ENCODE measurements at regions not wholly inside any gene's neighbourhood (a gene's known extent, or its start where the extent isn't known, plus 50 kb on each side); places are given as distances from the start of the nearest gene placed in this dataset.
A peak's percentile ranks its signal among the peaks of the same experiment; 100 is the strongest.
"Not testable (repeated sequence)": the region's sequence is repeated elsewhere in the genome, so short reads cannot be mapped to it uniquely, and the experiment has no call there.

- no peaks in the 10 kb centered on the region for H3K27me3 ChIP-seq (ENCODE audit: insufficient read depth, low read length)
- H3K4me1 ChIP-seq (ENCODE audit: insufficient read depth, low read length): no peaks in the 10 kb centered on the region
- H3K9me3 ChIP-seq (ENCODE audit: low read length): no peaks in the 10 kb centered on the region
- no peak overlapping the region for H2AFZ ChIP-seq (ENCODE audit: low read depth, low read length)
- no peak overlapping the region for H3K4me3 ChIP-seq (ENCODE audit: low read length)
- no peaks in the 10 kb centered on the region for H3K36me3 ChIP-seq (ENCODE audit: insufficient read depth, low read length)
Measured at GRCh38 chr5:120159155-120159554, 304.9 kb upstream of the PRR16 start.

GRCh38 chr5:120160124-120160895, 303.8 kb upstream of the PRR16 start:
- no peaks in the 10 kb centered on the region for H3K4me1 ChIP-seq (ENCODE audit: insufficient read depth, low read length)
- no peaks in the 10 kb centered on the region for H3K36me3 ChIP-seq (ENCODE audit: insufficient read depth, low read length)
- no peaks in the 10 kb centered on the region for H3K9me3 ChIP-seq (ENCODE audit: low read length)
- no peaks in the 10 kb centered on the region for H3K27me3 ChIP-seq (ENCODE audit: insufficient read depth, low read length)
- no peak overlapping the region for H2AFZ ChIP-seq (ENCODE audit: low read depth, low read length)
- H3K4me3 ChIP-seq (ENCODE audit: low read length): no peak overlapping the region

- H3K4me3 ChIP-seq (ENCODE audit: low read length): no peak overlapping the region
- no peaks in the 10 kb centered on the region for H3K36me3 ChIP-seq (ENCODE audit: insufficient read depth, low read length)
- H2AFZ ChIP-seq (ENCODE audit: low read depth, low read length): no peak overlapping the region
- no peaks in the 10 kb centered on the region for H3K9me3 ChIP-seq (ENCODE audit: low read length)
- no peaks in the 10 kb centered on the region for H3K27me3 ChIP-seq (ENCODE audit: insufficient read depth, low read length)
- H3K4me1 ChIP-seq (ENCODE audit: insufficient read depth, low read length): no peaks in the 10 kb centered on the region
Measured at GRCh38 chr5:120162321-120162720, 301.8 kb upstream of the PRR16 start.

GRCh38 chr5:120164037-120164436, 300.1 kb upstream of the PRR16 start:
- Histone ChIP-seq H3K36me3 (ENCODE audit: insufficient read depth, low read length) (no peaks in the 10 kb centered on the region), H3K4me3 (ENCODE audit: low read length) (no peak overlapping the region)

GRCh38 chr5:120164986-120165385, 299.1 kb upstream of the PRR16 start:
- H3K36me3 ChIP-seq (ENCODE audit: insufficient read depth, low read length): no peaks in the 10 kb centered on the region
- no peaks in the 10 kb centered on the region for H3K27me3 ChIP-seq (ENCODE audit: insufficient read depth, low read length)
- no peaks in the 10 kb centered on the region for H3K9me3 ChIP-seq (ENCODE audit: low read length)
- no peaks in the 10 kb centered on the region for H3K4me1 ChIP-seq (ENCODE audit: insufficient read depth, low read length)
- H3K4me3 ChIP-seq (ENCODE audit: low read length): no peak overlapping the region
- no peak overlapping the region for H2AFZ ChIP-seq (ENCODE audit: low read depth, low read length)

More at GRCh38 chr5:120164037-120164436, 300.1 kb upstream of the PRR16 start:
- Histone ChIP-seq H3K27me3 (ENCODE audit: insufficient read depth, low read length) (no peaks in the 10 kb centered on the region), H3K4me1 (ENCODE audit: insufficient read depth, low read length) (no peaks in the 10 kb centered on the region), H2AFZ (ENCODE audit: low read depth, low read length) (no peak overlapping the region), H3K9me3 (ENCODE audit: low read length) (no peaks in the 10 kb centered on the region)

- Histone ChIP-seq H2AFZ (ENCODE audit: low read depth, low read length) (no peak overlapping the region), H3K4me1 (ENCODE audit: insufficient read depth, low read length) (no peaks in the 10 kb centered on the region), H3K9me3 (ENCODE audit: low read length) (no peaks in the 10 kb centered on the region)
Measured at GRCh38 chr5:120173125-120173524, 291.0 kb upstream of the PRR16 start.

GRCh38 chr5:120174089-120174488, 290.0 kb upstream of the PRR16 start:
- Histone ChIP-seq H3K9me3 (ENCODE audit: low read length) (no peaks in the 10 kb centered on the region), H3K27me3 (ENCODE audit: insufficient read depth, low read length) (no peaks in the 10 kb centered on the region), H3K36me3 (ENCODE audit: insufficient read depth, low read length) (no peaks in the 10 kb centered on the region), H3K4me3 (ENCODE audit: low read length) (no peak overlapping the region), H2AFZ (ENCODE audit: low read depth, low read length) (no peak overlapping the region), H3K4me1 (ENCODE audit: insufficient read depth, low read length) (no peaks in the 10 kb centered on the region)

More at GRCh38 chr5:120173125-120173524, 291.0 kb upstream of the PRR16 start:
- H3K4me3 ChIP-seq (ENCODE audit: low read length): no peak overlapping the region
- H3K27me3 ChIP-seq (ENCODE audit: insufficient read depth, low read length): no peaks in the 10 kb centered on the region
- no peaks in the 10 kb centered on the region for H3K36me3 ChIP-seq (ENCODE audit: insufficient read depth, low read length)

GRCh38 chr5:120181238-120181637, 282.9 kb upstream of the PRR16 start:
- H2AFZ ChIP-seq (ENCODE audit: low read depth, low read length); H3K27me3 ChIP-seq (ENCODE audit: insufficient read depth, low read length); H3K9me3 ChIP-seq (ENCODE audit: low read length); H3K4me1 ChIP-seq (ENCODE audit: insufficient read depth, low read length); H3K36me3 ChIP-seq (ENCODE audit: insufficient read depth, low read length); H3K4me3 ChIP-seq (ENCODE audit: low read length): not testable (repeated sequence)

- not testable (repeated sequence) for H3K36me3 ChIP-seq (ENCODE audit: insufficient read depth, low read length); H3K4me1 ChIP-seq (ENCODE audit: insufficient read depth, low read length); H3K9me3 ChIP-seq (ENCODE audit: low read length); H3K4me3 ChIP-seq (ENCODE audit: low read length); H3K27me3 ChIP-seq (ENCODE audit: insufficient read depth, low read length); H2AFZ ChIP-seq (ENCODE audit: low read depth, low read length)
Measured at GRCh38 chr5:120194650-120195049, 269.4 kb upstream of the PRR16 start.

GRCh38 chr5:120199559-120199958, 264.5 kb upstream of the PRR16 start:
- no peaks in the 10 kb centered on the region for H3K4me1 ChIP-seq (ENCODE audit: insufficient read depth, low read length)
- H3K27me3 ChIP-seq (ENCODE audit: insufficient read depth, low read length): no peaks in the 10 kb centered on the region
- H3K9me3 ChIP-seq (ENCODE audit: low read length): no peaks in the 10 kb centered on the region
- no peak overlapping the region for H3K4me3 ChIP-seq (ENCODE audit: low read length)
- H2AFZ ChIP-seq (ENCODE audit: low read depth, low read length): no peak overlapping the region
- no peaks in the 10 kb centered on the region for H3K36me3 ChIP-seq (ENCODE audit: insufficient read depth, low read length)

- no peaks in the 10 kb centered on the region for H3K36me3 ChIP-seq (ENCODE audit: insufficient read depth, low read length)
- H3K4me1 ChIP-seq (ENCODE audit: insufficient read depth, low read length): no peaks in the 10 kb centered on the region
- no peaks in the 10 kb centered on the region for H3K27me3 ChIP-seq (ENCODE audit: insufficient read depth, low read length)
- no peak overlapping the region for H3K4me3 ChIP-seq (ENCODE audit: low read length)
- H3K9me3 ChIP-seq (ENCODE audit: low read length): no peaks in the 10 kb centered on the region
- peak overlapping the region; percentile 61 for H2AFZ ChIP-seq (ENCODE audit: low read depth, low read length)
Measured at GRCh38 chr5:120207129-120207528, 257.0 kb upstream of the PRR16 start.

GRCh38 chr5:120217001-120217400, 247.1 kb upstream of the PRR16 start:
- H2AFZ ChIP-seq (ENCODE audit: low read depth, low read length): no peak overlapping the region
- H3K27me3 ChIP-seq (ENCODE audit: insufficient read depth, low read length): no peaks in the 10 kb centered on the region
- H3K9me3 ChIP-seq (ENCODE audit: low read length): no peaks in the 10 kb centered on the region
- no peaks in the 10 kb centered on the region for H3K36me3 ChIP-seq (ENCODE audit: insufficient read depth, low read length)
- H3K4me1 ChIP-seq (ENCODE audit: insufficient read depth, low read length): no peaks in the 10 kb centered on the region
- no peak overlapping the region for H3K4me3 ChIP-seq (ENCODE audit: low read length)

- no peaks in the 10 kb centered on the region for H3K4me1 ChIP-seq (ENCODE audit: insufficient read depth, low read length)
- no peak overlapping the region for H3K4me3 ChIP-seq (ENCODE audit: low read length)
- no peaks in the 10 kb centered on the region for H3K9me3 ChIP-seq (ENCODE audit: low read length)
- no peak overlapping the region for H2AFZ ChIP-seq (ENCODE audit: low read depth, low read length)
- no peaks in the 10 kb centered on the region for H3K27me3 ChIP-seq (ENCODE audit: insufficient read depth, low read length)
- no peaks in the 10 kb centered on the region for H3K36me3 ChIP-seq (ENCODE audit: insufficient read depth, low read length)
Measured at GRCh38 chr5:120219988-120220387, 244.1 kb upstream of the PRR16 start.

GRCh38 chr5:120225524-120225923, 238.6 kb upstream of the PRR16 start:
- H3K4me3 ChIP-seq (ENCODE audit: low read length): no peak overlapping the region
- H3K9me3 ChIP-seq (ENCODE audit: low read length): no peaks in the 10 kb centered on the region
- no peaks in the 10 kb centered on the region for H3K36me3 ChIP-seq (ENCODE audit: insufficient read depth, low read length)
- H2AFZ ChIP-seq (ENCODE audit: low read depth, low read length): no peak overlapping the region
- no peaks in the 10 kb centered on the region for H3K4me1 ChIP-seq (ENCODE audit: insufficient read depth, low read length)
- no peaks in the 10 kb centered on the region for H3K27me3 ChIP-seq (ENCODE audit: insufficient read depth, low read length)

Measured in neuron (in vitro differentiated cells).